LoVo (cell line): ENCODE measurements at regions not wholly inside any gene's neighbourhood (a gene's known extent, or its start where the extent isn't known, plus 50 kb on each side); places are given as distances from the start of the nearest gene placed in this dataset.
"Not testable (repeated sequence)": the region's sequence is repeated elsewhere in the genome, so short reads cannot be mapped to it uniquely, and the experiment has no call there.

Experiments used
- DNase-seq: peaks from one replicate; pipeline ENCODE4 v3.0.0-alpha.2; 2016; ENCODE audit warnings: low spot score

- DNase-seq, result no peak
Measured at GRCh38 chr2:83051538-83052170, 1407.4 kb downstream of the SUCLG1 start.

GRCh38 chr2:83042053-83042452, 1417.0 kb downstream of the SUCLG1 start:
- DNase-seq, result no peak

GRCh38 chr2:83022631-83023210, 1436.4 kb downstream of the SUCLG1 start:
- DNase-seq, result no peak

- DNase-seq, result no peak
Measured at GRCh38 chr2:83017366-83018090, 1441.6 kb downstream of the SUCLG1 start.

GRCh38 chr2:83016343-83017110, 1442.6 kb downstream of the SUCLG1 start:
- no peak for DNase-seq

- DNase-seq, result no peak
Measured at GRCh38 chr2:83015900-83016299, 1443.2 kb downstream of the SUCLG1 start.

- no peak for DNase-seq
Measured at GRCh38 chr2:83015035-83015715, 1443.9 kb downstream of the SUCLG1 start.

GRCh38 chr2:83014462-83014861, 1444.6 kb downstream of the SUCLG1 start:
- DNase-seq, result no peak

GRCh38 chr2:83006961-83007360, 1452.1 kb downstream of the SUCLG1 start:
- DNase-seq, result no peak

GRCh38 chr2:83003555-83003954, 1455.5 kb downstream of the SUCLG1 start:
- DNase-seq, result no peak

- DNase-seq, result no peak
Measured at GRCh38 chr2:83002706-83003105, 1456.4 kb downstream of the SUCLG1 start.

GRCh38 chr2:82998781-82999180, 1460.3 kb downstream of the SUCLG1 start:
- DNase-seq, result no peak

GRCh38 chr2:82996217-82996616, 1462.9 kb downstream of the SUCLG1 start:
- no peak for DNase-seq

GRCh38 chr2:82994151-82994550, 1464.9 kb downstream of the SUCLG1 start:
- no peak for DNase-seq

- no peak for DNase-seq
Measured at GRCh38 chr2:82993609-82994008, 1465.5 kb downstream of the SUCLG1 start.

GRCh38 chr2:82992968-82993367, 1466.1 kb downstream of the SUCLG1 start:
- DNase-seq, result no peak

- not testable (repeated sequence) for DNase-seq
Measured at GRCh38 chr2:82987706-82988105, 1471.4 kb downstream of the SUCLG1 start.

GRCh38 chr2:82986899-82987298, 1472.2 kb downstream of the SUCLG1 start:
- DNase-seq, result no peak

- DNase-seq, result no peak
Measured at GRCh38 chr2:82985572-82986197, 1473.4 kb downstream of the SUCLG1 start.

GRCh38 chr2:82968358-82968757, 1490.7 kb downstream of the SUCLG1 start:
- DNase-seq, result no peak

- DNase-seq, result no peak
Measured at GRCh38 chr2:82964341-82964740, 1494.7 kb downstream of the SUCLG1 start.

- DNase-seq, result no peak
Measured at GRCh38 chr2:82959727-82960126, 1499.4 kb downstream of the SUCLG1 start.
